Activated naive CD4-positive, alpha-beta T cell treated with anti-CD3 and anti-CD28 coated beads for 36 hours (primary cell): ENCODE measurements at regions not wholly inside any gene's neighbourhood (a gene's known extent, or its start where the extent isn't known, plus 50 kb on each side); places are given as distances from the start of the nearest gene placed in this dataset.

Experiments
- CTCF ChIA-PET: fragments of 350-600 bp; sonication (Branson Sonifier 250); formaldehyde crosslinking; loops from one replicate; lab custom pipeline; 2021; ENCODE audit warnings: antibody characterized with exemption; lab: Charles Lee
- DNase-seq: peaks from one replicate; pipeline ENCODE4 v3.0.0-alpha.2; 2020
- H3K27ac Mint-ChIP-seq: one replicate; pipeline ENCODE4 v1.8.0; 2021; ENCODE audit warnings: mild to moderate bottlenecking, mixed read lengths
- H3K27me3 Mint-ChIP-seq: one replicate; pipeline ENCODE4 v1.8.0; 2021; ENCODE audit warnings: low read depth, mixed read lengths
- H3K36me3 Mint-ChIP-seq: one replicate; pipeline ENCODE4 v1.8.0; 2021; ENCODE audit warnings: low read depth, mixed read lengths
- H3K4me1 Mint-ChIP-seq: one replicate; pipeline ENCODE4 v1.8.0; 2021; ENCODE audit warnings: low read depth, mixed read lengths
- H3K4me3 Mint-ChIP-seq: one replicate; pipeline ENCODE4 v1.8.0; 2021; ENCODE audit warnings: mild to moderate bottlenecking, moderate library complexity, mixed read lengths
- H3K9me3 Mint-ChIP-seq: one replicate; pipeline ENCODE4 v1.8.0; 2021; ENCODE audit warnings: mixed read lengths
- intact Hi-C: fragments of 100-400 bp; cut with micrococcal nuclease; formaldehyde crosslinking; loops from one replicate; pipeline ENCODE4 v1.15.1; 2023

DNA sequence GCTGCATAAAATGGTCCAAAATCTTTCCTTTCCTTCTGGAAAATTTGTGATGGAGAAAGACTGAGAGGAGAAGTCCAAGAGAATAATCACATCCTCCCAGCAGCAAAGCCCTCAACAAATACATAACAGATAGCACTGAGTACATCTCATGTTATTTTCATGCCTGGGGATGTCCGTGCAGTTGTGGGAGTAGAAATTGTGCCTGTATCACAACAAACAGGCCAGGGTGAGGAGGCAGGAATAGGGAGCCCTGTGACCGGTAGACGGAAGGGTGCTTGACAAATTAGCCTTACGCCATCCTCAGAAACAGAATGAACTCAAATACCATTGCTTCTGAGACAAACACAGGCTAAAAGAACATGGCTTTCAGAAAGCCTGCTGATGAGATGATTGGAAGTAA lies 333.2 kb upstream of the UMPS start:
- intact Hi-C loops = no loop called here
- DNase-seq = no peak
- Mint-ChIP-seq H3K4me3 (no peak overlapping the region), H3K27me3 (peaks cover 15% of the 10 kb centered on the region), H3K36me3 (no peaks in the 10 kb centered on the region), H3K9me3 (no peaks in the 10 kb centered on the region), H3K27ac (no peak overlapping the region), H3K4me1 (no peaks in the 10 kb centered on the region)
- CTCF ChIA-PET = no interaction called here

DNA sequence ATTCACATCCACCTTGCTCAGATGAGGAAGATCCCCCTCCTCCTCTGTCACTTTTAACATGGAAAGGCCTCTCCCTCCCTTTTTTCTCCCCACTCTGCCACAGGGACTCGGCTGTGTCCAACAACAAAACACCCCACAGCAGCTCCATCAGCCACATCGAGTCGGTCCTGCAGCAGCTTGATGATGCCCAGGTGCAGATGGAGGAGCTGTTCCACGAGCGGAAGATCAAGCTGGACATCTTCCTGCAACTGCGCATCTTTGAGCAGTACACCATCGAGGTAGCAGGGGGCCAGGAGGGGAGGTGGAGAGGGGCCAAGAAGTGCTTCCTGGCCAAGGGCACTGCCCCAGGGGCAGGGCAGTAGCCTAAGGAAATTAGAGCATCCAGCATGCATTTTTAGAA lies 331.7 kb upstream of the UMPS start:
- H3K9me3 Mint-ChIP-seq = no peaks in the 10 kb centered on the region
- no peaks in the 10 kb centered on the region for H3K4me1 Mint-ChIP-seq
- no peaks in the 10 kb centered on the region for H3K36me3 Mint-ChIP-seq
- H3K27me3 Mint-ChIP-seq = peaks cover 15% of the 10 kb centered on the region
- intact Hi-C loops = no loop called here
- H3K4me3 Mint-ChIP-seq = no peak overlapping the region
- DNase-seq = no peak
- no peak overlapping the region for H3K27ac Mint-ChIP-seq
- CTCF ChIA-PET = no interaction called here

DNA sequence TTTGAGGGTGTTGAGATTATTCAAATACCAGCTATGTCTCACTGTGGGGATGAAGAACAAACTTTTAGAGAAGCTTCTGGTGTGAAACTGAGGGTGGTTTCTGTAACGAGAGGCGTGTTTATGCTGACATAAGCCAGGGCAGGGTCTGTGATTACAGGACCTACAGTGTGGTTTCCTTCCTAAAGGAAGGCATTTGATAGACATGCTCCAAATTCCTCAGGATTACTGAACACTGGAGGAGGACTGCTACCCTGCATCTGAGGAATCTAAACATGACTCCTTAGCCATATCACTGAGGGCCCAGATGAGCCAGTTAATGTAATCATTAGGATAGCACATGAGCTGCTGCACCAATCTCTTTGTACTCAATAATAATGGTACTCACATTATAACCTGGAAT lies 328.4 kb upstream of the UMPS start:
- H3K27me3 Mint-ChIP-seq = peaks cover 9% of the 10 kb centered on the region
- H3K4me1 Mint-ChIP-seq = no peaks in the 10 kb centered on the region
- H3K4me3 Mint-ChIP-seq = no peak overlapping the region
- no peaks in the 10 kb centered on the region for H3K9me3 Mint-ChIP-seq
- H3K27ac Mint-ChIP-seq = no peak overlapping the region
- no peaks in the 10 kb centered on the region for H3K36me3 Mint-ChIP-seq
- CTCF ChIA-PET = no interaction called here
- no peak for DNase-seq
- intact Hi-C loops = no loop called here

DNA sequence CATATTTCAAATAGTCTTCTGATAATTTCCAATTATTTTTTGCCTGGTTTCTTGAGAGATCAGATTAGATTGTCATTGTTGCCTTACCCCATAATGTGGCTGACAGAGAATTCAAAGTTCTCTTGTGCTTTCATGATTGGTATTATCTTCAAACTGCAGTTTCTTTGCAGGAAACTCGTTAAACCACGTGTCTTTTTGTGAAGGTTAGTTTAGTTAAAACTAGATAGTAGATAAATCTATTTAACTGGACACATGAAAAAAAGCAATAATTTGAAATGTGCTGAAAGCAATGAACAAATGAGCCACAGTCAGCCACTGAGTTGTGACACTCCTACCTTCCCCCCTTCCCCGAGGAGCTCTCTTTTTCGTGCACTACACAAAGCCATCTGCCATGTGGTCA lies 327.5 kb upstream of the UMPS start:
- DNase-seq = no peak
- peaks cover 9% of the 10 kb centered on the region for H3K27me3 Mint-ChIP-seq
- no peak overlapping the region for H3K27ac Mint-ChIP-seq
- H3K9me3 Mint-ChIP-seq = no peaks in the 10 kb centered on the region
- H3K36me3 Mint-ChIP-seq = no peaks in the 10 kb centered on the region
- CTCF ChIA-PET = no interaction called here
- intact Hi-C loops = no loop called here
- H3K4me1 Mint-ChIP-seq = no peaks in the 10 kb centered on the region
- H3K4me3 Mint-ChIP-seq = no peak overlapping the region

DNA sequence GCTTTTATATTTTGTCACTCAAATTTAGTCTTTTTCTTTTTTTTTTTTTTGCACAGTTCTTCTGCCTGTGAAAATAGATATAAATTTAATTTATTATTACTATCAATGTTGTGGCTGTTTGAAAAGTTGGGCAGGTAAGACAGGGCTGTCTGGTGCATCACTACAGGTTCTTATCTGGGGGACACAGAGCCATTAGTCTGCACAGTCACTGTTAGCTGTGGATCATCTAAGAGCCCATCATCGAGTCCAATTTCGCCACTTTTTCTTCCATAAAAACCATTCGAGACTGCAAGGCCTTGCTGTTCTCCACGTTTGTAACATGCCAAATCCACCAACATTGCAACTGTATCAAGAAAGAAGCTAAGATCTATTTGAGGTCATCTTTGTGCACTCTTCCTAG lies 325.6 kb upstream of the UMPS start:
- H3K36me3 Mint-ChIP-seq = no peaks in the 10 kb centered on the region
- intact Hi-C loops = no loop called here
- peaks cover 7% of the 10 kb centered on the region for H3K27me3 Mint-ChIP-seq
- no peak for DNase-seq
- H3K27ac Mint-ChIP-seq = no peak overlapping the region
- no peaks in the 10 kb centered on the region for H3K4me1 Mint-ChIP-seq
- CTCF ChIA-PET = interaction anchor here (0.6 to 0.8 kb wide), 3 partner anchors 26 to 222 kb away, joined by 3 read pairs; no protein-coding TSS in a partner anchor
- H3K4me3 Mint-ChIP-seq = no peak overlapping the region
- no peaks in the 10 kb centered on the region for H3K9me3 Mint-ChIP-seq

DNA sequence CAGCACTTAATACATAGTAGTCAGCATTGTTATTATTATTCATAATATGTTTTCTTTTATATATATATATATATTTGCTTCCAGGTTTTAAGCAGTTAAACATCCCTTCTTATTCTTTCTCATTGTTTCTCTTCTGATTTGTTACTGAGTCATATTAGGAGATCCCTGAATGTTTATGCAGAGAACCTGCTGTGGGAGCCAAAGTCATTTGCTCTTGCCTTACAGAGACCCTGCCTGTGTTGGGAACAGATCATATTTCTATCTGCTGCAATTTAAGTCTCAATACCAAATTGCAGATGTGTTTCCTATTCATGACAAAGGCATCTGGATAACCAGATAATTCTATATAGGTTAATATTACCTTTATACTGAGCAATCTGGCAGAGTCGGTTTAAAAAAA lies 323.0 kb upstream of the UMPS start:
- H3K4me3 Mint-ChIP-seq = no peak overlapping the region
- DNase-seq = no peak
- no peaks in the 10 kb centered on the region for H3K9me3 Mint-ChIP-seq
- intact Hi-C loops = no loop called here
- H3K36me3 Mint-ChIP-seq = no peaks in the 10 kb centered on the region
- H3K27me3 Mint-ChIP-seq = peaks cover 4% of the 10 kb centered on the region
- no peaks in the 10 kb centered on the region for H3K4me1 Mint-ChIP-seq
- H3K27ac Mint-ChIP-seq = no peak overlapping the region
- CTCF ChIA-PET = no interaction called here

DNA sequence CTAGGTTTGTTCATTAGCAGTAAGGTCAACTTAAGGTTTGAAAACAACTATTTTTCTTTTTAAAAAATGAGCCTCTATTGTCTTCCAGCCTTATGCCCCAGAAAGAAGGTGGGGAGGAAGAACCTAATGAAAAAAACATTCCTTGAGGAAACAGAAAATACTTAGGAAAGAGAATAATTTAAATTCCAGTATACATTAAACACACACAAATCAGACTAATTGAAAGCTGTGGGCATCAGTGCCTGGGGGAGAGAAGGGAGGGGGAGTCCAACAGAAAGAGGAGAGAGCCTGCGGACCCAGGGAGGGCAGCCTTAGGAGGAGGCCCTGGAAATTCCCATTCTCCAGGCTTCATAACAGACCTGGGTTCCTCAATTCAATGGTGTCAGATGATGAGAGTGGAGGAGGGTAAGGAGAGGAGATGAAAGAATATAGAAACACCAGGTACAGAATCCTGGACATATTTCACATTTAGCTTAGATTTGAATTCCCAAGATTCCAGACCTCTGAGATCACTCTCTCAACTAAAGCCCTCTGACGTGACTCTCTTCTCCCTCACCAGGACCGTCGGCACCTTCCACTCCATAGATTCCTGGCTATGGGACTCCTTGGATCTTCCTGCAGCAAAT lies 320.5 kb upstream of the UMPS start:
- H3K9me3 Mint-ChIP-seq = no peaks in the 10 kb centered on the region
- peaks cover 2% of the 10 kb centered on the region for H3K27me3 Mint-ChIP-seq
- intact Hi-C loops = no loop called here
- no peaks in the 10 kb centered on the region for H3K4me1 Mint-ChIP-seq
- no peak overlapping the region for H3K4me3 Mint-ChIP-seq
- DNase-seq = no peak
- no peak overlapping the region for H3K27ac Mint-ChIP-seq
- CTCF ChIA-PET = no interaction called here
- H3K36me3 Mint-ChIP-seq = no peaks in the 10 kb centered on the region

DNA sequence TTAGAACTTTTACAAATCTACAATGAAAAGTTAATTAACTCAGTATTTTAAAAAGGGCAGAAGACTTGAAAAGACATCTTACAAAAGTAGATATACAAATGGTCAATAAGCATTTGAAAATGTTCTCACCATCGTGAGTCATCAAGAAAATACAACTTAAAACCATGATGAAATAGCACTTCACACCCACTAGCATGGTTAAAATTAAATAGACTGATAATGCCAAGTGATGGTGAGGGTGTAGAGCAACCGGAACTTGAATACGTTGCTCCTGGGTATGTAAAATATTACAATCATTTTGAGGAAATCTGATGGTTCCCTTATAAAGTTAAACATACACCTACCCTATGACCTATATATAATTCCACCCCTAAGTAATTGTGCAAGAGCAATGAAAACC lies 319.8 kb upstream of the UMPS start:
- intact Hi-C loops = no loop called here
- no peaks in the 10 kb centered on the region for H3K4me1 Mint-ChIP-seq

DNA sequence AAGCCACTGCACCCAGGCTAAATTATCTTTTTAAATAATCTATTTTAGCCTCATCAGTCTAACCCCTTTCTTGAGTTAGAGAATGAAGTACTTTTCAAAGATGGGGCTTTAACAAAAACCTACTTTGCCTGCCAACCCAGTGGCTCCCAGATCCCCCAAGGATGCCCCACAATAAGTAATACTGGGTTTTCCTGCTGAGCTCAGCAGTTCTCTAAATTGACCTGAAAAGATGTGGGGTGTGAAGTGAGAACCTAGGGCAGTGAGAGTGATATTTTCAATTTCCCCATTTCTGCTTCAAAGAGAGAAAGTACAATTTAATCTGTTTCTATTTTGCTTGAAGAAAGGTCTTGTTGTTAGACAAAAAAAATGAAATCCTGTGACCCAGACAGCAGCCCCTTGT lies 318.5 kb upstream of the UMPS start:
- intact Hi-C loops = no loop called here
- Mint-ChIP-seq H3K27ac (no peak overlapping the region), H3K4me1 (no peaks in the 10 kb centered on the region), H3K36me3 (no peaks in the 10 kb centered on the region), H3K27me3 (no peaks in the 10 kb centered on the region), H3K4me3 (no peak overlapping the region), H3K9me3 (no peaks in the 10 kb centered on the region)
- no peak for DNase-seq
- CTCF ChIA-PET = no interaction called here

More for the DNA sequence above, 319.8 kb upstream of the UMPS start:
- CTCF ChIA-PET = no interaction called here
- DNase-seq = no peak
- Mint-ChIP-seq H3K27me3 (peaks cover 1% of the 10 kb centered on the region), H3K27ac (no peak overlapping the region), H3K4me3 (no peak overlapping the region), H3K36me3 (no peaks in the 10 kb centered on the region), H3K9me3 (no peaks in the 10 kb centered on the region)

DNA sequence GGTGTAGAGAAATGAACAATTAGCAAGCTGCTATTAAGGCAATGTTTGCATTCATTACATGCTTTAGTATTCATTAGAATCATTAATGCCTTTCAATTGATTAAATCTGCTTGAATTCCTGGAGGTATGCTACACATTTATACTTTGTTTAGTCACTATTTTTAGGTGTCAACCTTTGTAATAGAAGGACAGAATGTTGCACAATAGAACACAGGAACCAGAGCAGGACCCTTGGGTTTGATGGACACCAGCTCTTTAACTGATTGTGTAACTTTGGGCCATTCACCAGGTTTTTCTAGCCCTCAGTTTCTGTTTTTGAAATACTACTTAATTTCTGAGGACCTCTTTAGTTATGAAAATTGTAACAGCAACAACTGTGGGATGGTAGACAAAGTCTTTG lies 317.6 kb upstream of the UMPS start:
- no peak overlapping the region for H3K27ac Mint-ChIP-seq
- intact Hi-C loops = no loop called here
- no peak overlapping the region for H3K4me3 Mint-ChIP-seq
- CTCF ChIA-PET = no interaction called here
- peaks cover 3% of the 10 kb centered on the region for H3K27me3 Mint-ChIP-seq
- no peaks in the 10 kb centered on the region for H3K9me3 Mint-ChIP-seq
- DNase-seq = no peak
- H3K36me3 Mint-ChIP-seq = no peaks in the 10 kb centered on the region
- no peaks in the 10 kb centered on the region for H3K4me1 Mint-ChIP-seq

DNA sequence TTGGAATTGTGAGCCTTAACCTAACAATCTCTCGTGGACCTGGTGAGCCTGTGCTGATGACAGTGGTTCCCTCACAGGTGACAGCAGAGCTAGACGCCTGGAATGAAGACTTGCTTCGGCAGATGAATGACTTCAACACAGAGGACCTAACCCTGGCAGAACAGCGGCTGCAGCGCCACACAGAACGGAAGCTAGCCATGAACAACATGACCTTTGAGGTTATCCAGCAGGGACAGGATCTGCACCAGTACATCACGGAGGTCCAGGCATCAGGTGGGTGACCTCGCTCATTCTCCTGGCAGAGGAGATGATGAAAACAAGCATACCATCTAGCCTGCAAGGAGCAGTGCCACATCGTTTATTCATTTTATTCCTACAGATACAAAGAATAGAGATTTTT lies 316.9 kb upstream of the UMPS start:
- Mint-ChIP-seq H3K27ac (no peak overlapping the region), H3K4me1 (no peaks in the 10 kb centered on the region), H3K27me3 (peaks cover 3% of the 10 kb centered on the region), H3K36me3 (no peaks in the 10 kb centered on the region), H3K4me3 (no peak overlapping the region), H3K9me3 (no peaks in the 10 kb centered on the region)
- intact Hi-C loops = no loop called here
- DNase-seq = no peak
- CTCF ChIA-PET = no interaction called here

DNA sequence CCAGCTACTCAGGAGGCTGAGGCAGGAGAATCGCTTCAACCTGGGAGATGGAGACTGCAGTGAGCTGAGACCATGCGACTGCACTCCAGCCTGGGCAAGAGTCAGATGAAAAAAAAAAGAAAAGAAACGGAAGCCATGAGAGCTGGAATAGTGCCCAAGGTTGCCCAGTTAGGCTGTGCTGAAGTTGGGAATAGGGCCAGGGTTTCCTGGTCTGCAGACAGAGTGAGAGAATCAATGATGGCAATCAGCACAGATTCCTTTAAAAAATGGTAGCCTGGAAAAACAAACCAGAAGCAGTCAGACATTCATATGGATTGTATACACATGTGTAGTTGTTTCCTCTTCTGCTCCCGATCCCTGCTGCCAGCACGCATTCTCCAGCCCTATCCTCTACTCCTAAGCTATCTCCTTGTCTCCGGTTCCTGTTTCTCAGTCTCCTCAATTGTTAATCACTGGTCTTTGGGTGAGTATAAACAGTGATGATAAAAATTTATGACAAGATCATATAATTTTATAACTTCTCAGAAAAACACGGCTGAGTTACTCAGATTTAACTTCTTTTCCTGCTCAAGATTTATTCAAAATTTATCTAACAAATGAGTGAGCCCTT lies 316.2 kb upstream of the UMPS start:
- H3K9me3 Mint-ChIP-seq = no peaks in the 10 kb centered on the region
- DNase-seq = no peak
- intact Hi-C loops = no loop called here
- no peaks in the 10 kb centered on the region for H3K4me1 Mint-ChIP-seq
- H3K27ac Mint-ChIP-seq = no peak overlapping the region
- H3K27me3 Mint-ChIP-seq = peaks cover 3% of the 10 kb centered on the region
- H3K36me3 Mint-ChIP-seq = no peaks in the 10 kb centered on the region
- no peak overlapping the region for H3K4me3 Mint-ChIP-seq
- CTCF ChIA-PET = no interaction called here

DNA sequence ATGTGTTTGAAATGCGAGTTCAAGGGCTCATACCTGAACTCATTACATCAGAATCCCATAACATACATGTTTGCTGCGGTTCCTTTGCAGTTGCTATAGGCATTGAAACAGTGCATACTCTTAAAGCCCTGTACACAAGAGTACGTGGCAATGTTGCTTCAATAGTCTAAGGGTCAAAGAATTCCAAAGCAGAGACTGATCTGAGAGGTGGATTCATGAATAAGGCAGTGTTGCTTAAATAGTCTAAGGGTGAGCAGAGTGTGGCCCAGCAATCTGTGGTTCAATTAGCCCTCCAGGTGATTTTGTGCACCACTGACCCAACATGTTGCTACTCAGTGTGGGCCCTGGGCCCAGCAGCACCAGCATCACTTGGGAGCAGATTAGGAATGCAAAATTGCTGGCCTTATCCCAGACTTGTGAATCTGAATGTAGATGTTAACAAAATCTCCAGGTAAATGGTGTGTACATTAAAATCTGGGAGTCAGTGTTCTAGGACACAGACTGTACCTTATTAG lies 314.7 kb upstream of the UMPS start:
- H3K36me3 Mint-ChIP-seq = no peaks in the 10 kb centered on the region
- H3K4me3 Mint-ChIP-seq = no peak overlapping the region
- no peaks in the 10 kb centered on the region for H3K4me1 Mint-ChIP-seq
- DNase-seq = no peak
- CTCF ChIA-PET = no interaction called here
- H3K27me3 Mint-ChIP-seq = peaks cover 3% of the 10 kb centered on the region
- H3K27ac Mint-ChIP-seq = no peak overlapping the region
- intact Hi-C loops = no loop called here
- H3K9me3 Mint-ChIP-seq = no peaks in the 10 kb centered on the region
